ENCODE measurements at regions not wholly inside any gene's neighbourhood (a gene's known extent, or its start where the extent isn't known, plus 50 kb on each side); places are given as distances from the start of the nearest gene placed in this dataset.

DNA sequence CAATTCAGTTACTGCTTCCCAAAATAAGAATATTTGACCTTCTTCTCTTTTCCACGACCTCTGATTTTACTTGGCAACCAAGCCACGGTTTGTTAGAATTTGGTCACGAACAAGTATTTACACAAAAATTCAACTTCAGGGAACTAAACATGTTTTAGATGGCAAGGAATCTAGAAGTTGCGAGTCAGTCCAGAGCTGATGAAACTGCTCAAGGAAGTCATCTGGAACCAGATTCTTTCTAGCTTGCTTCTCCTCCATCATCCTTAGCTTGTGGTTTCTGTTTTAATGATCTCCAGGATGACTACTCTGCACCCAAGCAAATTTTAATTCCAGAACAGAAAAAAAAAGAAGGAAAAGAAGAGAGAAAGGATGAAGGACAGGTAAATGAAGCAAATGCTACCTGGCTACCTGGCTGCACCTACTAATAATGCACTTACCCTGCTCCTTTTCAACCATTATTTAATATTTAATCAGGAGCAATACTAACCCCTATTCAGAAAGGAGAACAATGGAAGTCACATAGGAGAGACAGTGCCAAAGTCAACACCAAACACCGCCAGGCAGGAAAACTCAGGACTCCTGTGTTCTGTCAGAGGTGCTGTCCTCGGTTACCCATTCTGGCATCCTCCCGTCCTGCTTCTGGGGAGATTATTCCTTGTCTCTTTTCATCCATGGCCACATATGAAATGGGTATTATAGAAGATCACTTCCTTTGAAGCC lies 54.2 kb upstream of the RGS7 start:
- no peaks in the 10 kb centered on the region for H3K36me3 Mint-ChIP-seq
- DNase-seq (ENCODE audit: low spot score in 2 of 2) (no peak), ATAC-seq (no peak)
- H3K27ac Mint-ChIP-seq: no peak overlapping the region
- peaks cover 0 to 4% of the 10 kb centered on the region in 2 donors for H3K9me3 Mint-ChIP-seq

GRCh38 chr1:241408170-241408569 lies 51.2 kb upstream of the RGS7 start:
- peaks cover 0 to 4% of the 10 kb centered on the region in 2 donors for H3K9me3 Mint-ChIP-seq
- ATAC-seq: peak in 1 of 2 donors; percentile 43
- H3K36me3 Mint-ChIP-seq: no peaks in the 10 kb centered on the region
- H3K27ac Mint-ChIP-seq: no peak overlapping the region
- DNase-seq (ENCODE audit: low spot score in 2 of 2): no peak

All from activated naive CD4-positive, alpha-beta T cell treated with anti-CD3 and anti-CD28 coated beads, Interleukin-2, amount 50 U/mL, for 72 hours (primary cell).